ENCODE measurements at regions not wholly inside any gene's neighbourhood (a gene's known extent, or its start where the extent isn't known, plus 50 kb on each side); places are given as distances from the start of the nearest gene placed in this dataset.

DNA sequence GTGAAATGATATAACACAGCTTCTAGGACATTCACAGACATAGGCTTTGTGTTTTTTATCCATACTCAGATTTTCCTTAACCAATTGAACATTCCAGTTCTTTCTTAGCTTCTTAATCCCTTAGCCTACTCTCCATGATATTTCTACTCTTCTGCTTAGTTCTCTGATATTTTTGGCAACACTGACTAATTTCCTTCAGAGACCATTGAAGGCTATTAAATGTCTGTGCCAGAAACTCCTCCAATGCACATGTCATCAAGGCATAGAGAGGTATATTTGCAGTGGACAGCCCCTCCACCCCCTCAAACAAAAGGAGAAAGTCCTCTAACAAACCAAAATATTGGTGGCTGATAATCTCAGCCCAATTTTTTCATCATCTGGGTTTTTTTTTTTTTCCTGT, 105.9 kb upstream of the TSC22D2 start:
- DNase-seq (ENCODE audit: low spot score) (no peak), ATAC-seq (ENCODE audit: insufficient number of reproducible peaks, low FRiP score, low read depth) (no peak)
- Histone ChIP-seq H3K4me3 (no peak overlapping the region), H3K9me3 (no peaks in the 10 kb centered on the region), H3K27me3 (replicated peaks; ENCODE audit: insufficient read depth) (no peaks in the 10 kb centered on the region), H3K36me3 (no peaks in the 10 kb centered on the region), H3K27ac (no peak overlapping the region), H3K4me1 (ENCODE audit: control insufficient read depth in 1 of 2, low read depth in 2 of 2) (no peaks in the 10 kb centered on the region)
- TF ChIP-seq CTCF (IDR thresholded peaks at IDR 0.05) = no peak

GRCh38 chr3:150300852-150301517, 107.1 kb upstream of the TSC22D2 start:
- ATAC-seq (ENCODE audit: insufficient number of reproducible peaks, low FRiP score, low read depth) (no peak), DNase-seq (ENCODE audit: low spot score) (no peak)
- H3K27ac ChIP-seq = no peak overlapping the region
- H3K27me3 ChIP-seq (replicated peaks; ENCODE audit: insufficient read depth) = no peaks in the 10 kb centered on the region
- no peaks in the 10 kb centered on the region for H3K9me3 ChIP-seq
- no peak for TF ChIP-seq CTCF (IDR thresholded peaks at IDR 0.05)
- no peaks in the 10 kb centered on the region for H3K36me3 ChIP-seq
- H3K4me1 ChIP-seq (ENCODE audit: control insufficient read depth in 1 of 2, low read depth in 2 of 2) = no peaks in the 10 kb centered on the region
- H3K4me3 ChIP-seq = no peak overlapping the region

GRCh38 chr3:150300388-150300787, 107.7 kb upstream of the TSC22D2 start:
- H3K27ac ChIP-seq = no peak overlapping the region
- no peaks in the 10 kb centered on the region for H3K4me1 ChIP-seq (ENCODE audit: control insufficient read depth in 1 of 2, low read depth in 2 of 2)

DNA sequence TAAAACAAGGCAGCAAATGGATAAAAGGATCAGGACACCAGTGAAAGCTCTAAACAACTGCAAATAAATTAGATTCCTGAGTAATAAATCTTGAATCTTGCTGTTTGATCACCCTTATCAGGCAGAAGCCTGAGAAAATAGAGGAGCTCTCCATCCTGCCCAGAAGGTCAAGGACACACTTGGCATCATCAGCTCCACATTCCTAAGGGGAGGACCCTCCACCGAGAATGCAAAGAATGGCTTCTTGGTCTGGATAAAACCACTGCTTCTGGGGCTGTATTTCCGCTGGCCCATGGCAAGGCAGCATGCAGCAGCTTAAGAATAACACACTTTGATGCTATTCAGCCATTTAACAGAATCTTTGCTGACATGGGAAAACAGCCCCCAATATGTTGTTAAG, 108.9 kb upstream of the TSC22D2 start:
- TF ChIP-seq CTCF (IDR thresholded peaks at IDR 0.05) = no peak
- no peak for DNase-seq (ENCODE audit: low spot score)
- no peak for ATAC-seq (ENCODE audit: insufficient number of reproducible peaks, low FRiP score, low read depth)

More at GRCh38 chr3:150300388-150300787, 107.7 kb upstream of the TSC22D2 start:
- Histone ChIP-seq H3K27me3 (replicated peaks; ENCODE audit: insufficient read depth) (no peaks in the 10 kb centered on the region), H3K36me3 (no peaks in the 10 kb centered on the region), H3K4me3 (no peak overlapping the region), H3K9me3 (no peaks in the 10 kb centered on the region)
- ATAC-seq (ENCODE audit: insufficient number of reproducible peaks, low FRiP score, low read depth) (no peak), DNase-seq (ENCODE audit: low spot score) (no peak)
- TF ChIP-seq CTCF (IDR thresholded peaks at IDR 0.05) = no peak

DNA sequence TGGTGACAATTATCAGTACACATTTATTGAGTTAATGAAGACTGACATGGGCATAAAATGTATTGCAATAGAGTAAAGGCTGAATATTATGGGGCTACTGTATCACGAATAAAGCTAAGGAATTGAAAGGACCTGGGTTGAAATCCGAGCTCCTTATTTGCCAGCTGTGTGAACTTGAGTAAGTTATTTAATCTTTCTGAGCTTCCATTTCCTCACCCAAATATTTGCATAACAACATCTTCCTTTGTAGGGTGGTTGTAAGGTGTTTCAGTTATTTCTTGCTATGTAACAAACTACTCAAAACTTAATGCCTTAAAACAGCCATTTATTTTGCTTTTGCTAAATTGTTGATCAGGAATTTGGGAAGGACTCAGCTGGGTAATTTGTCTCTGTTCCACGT, 111.1 kb upstream of the TSC22D2 start:
- Histone ChIP-seq H3K4me3 (no peak overlapping the region), H3K9me3 (no peaks in the 10 kb centered on the region), H3K27me3 (replicated peaks; ENCODE audit: insufficient read depth) (no peaks in the 10 kb centered on the region), H3K27ac (no peak overlapping the region), H3K4me1 (ENCODE audit: control insufficient read depth in 1 of 2, low read depth in 2 of 2) (no peaks in the 10 kb centered on the region), H3K36me3 (no peaks in the 10 kb centered on the region)
- TF ChIP-seq CTCF (IDR thresholded peaks at IDR 0.05) = no peak
- DNase-seq (ENCODE audit: low spot score) = no peak
- no peak for ATAC-seq (ENCODE audit: insufficient number of reproducible peaks, low FRiP score, low read depth)

More for the DNA sequence above, 108.9 kb upstream of the TSC22D2 start:
- H3K4me1 ChIP-seq (ENCODE audit: control insufficient read depth in 1 of 2, low read depth in 2 of 2) = no peaks in the 10 kb centered on the region
- H3K36me3 ChIP-seq = no peaks in the 10 kb centered on the region
- H3K27me3 ChIP-seq (replicated peaks; ENCODE audit: insufficient read depth) = no peaks in the 10 kb centered on the region
- H3K9me3 ChIP-seq = no peaks in the 10 kb centered on the region
- no peak overlapping the region for H3K4me3 ChIP-seq
- no peak overlapping the region for H3K27ac ChIP-seq
